Endothelial cell of umbilical vein (primary cell): ENCODE measurements at regions not wholly inside any gene's neighbourhood (a gene's known extent, or its start where the extent isn't known, plus 50 kb on each side); places are given as distances from the start of the nearest gene placed in this dataset.

Source experiments
- BruUV-seq: library from RNA; stranded (reverse); fragments of 400-500 nt; replicated peaks from 2 replicates; lab custom pipeline; 2021; lab: Mats Ljungman, UMichigan
- CTCF ChIA-PET: fragments of 300-600, 350-600 bp; sonication (Branson Sonifier 250); formaldehyde crosslinking; loops from one replicate; lab custom pipeline; 2021; ENCODE audit warnings: antibody characterized with exemption, inconsistent platforms; lab: Charles Lee
- POLR2A ChIA-PET: fragments of 300-600, 350-600 bp; sonication (Branson Sonifier 250); formaldehyde crosslinking; loops from one replicate; lab custom pipeline; 2021; ENCODE audit warnings: antibody characterized with exemption, inconsistent platforms; lab: Charles Lee
- DNase-seq: peaks from one replicate; pipeline ENCODE4 v3.0.0-alpha.2; 2011; ENCODE audit warnings: low read depth, low spot score
- FAIRE-seq: peaks from 2 replicates; lab custom pipeline; 2011; peaks lifted over from hg19 to GRCh38; lab: Jason Lieb, UNC
- H2AFZ ChIP-seq: 2 replicates; pipeline ENCODE4 v1.6.0; 2012; ENCODE audit warnings: low read depth, low read length, control low read depth, inconsistent platforms
- H3K27ac ChIP-seq: 2 replicates; pipeline ENCODE4 v1.5.1; 2011; ENCODE audit warnings: low read depth, mild to moderate bottlenecking, control low read depth, low read length, moderate library complexity; ENCODE audit not compliant: insufficient read depth
- H3K27me3 ChIP-seq, 2 experiments: 2 replicates each; pipeline versions ENCODE4 v1.6.0 to v1.6.1; 2011; ENCODE audit warnings: low read length in 2 of 2, mixed read lengths in 1 of 2; ENCODE audit not compliant: control insufficient read depth in 2 of 2, insufficient read depth in 2 of 2
- H3K36me3 ChIP-seq, 2 experiments: 2 replicates in 1 of 2; 3 replicates in 1 of 2; pipeline ENCODE4 v1.5.1; 2011; ENCODE audit warnings: low read length in 2 of 2, mild to moderate bottlenecking in 1 of 2, moderate library complexity in 1 of 2; ENCODE audit not compliant: control insufficient read depth in 2 of 2, insufficient read depth in 2 of 2; ENCODE audit errors: extremely low read depth in 1 of 2
- H3K4me1 ChIP-seq: 3 replicates; pipeline ENCODE4 v1.5.1; 2011; ENCODE audit warnings: mild to moderate bottlenecking, low read length; ENCODE audit not compliant: control insufficient read depth, insufficient read depth; ENCODE audit errors: extremely low read depth
- H3K4me2 ChIP-seq: 2 replicates; pipeline ENCODE4 v1.6.1; 2011; ENCODE audit warnings: low read length, control low read depth, mixed read lengths; ENCODE audit not compliant: insufficient read depth
- H3K4me3 ChIP-seq, 3 experiments: fragments of 200-600 bp in 1 of 3; sonication (generic), shearing (Covaris generic) in 1 of 3; replicated peaks in 1 of 3; 2 replicates each; pipeline ENCODE4 v1.5.1; 2011 to 2016; ENCODE audit warnings: control low read depth in 3 of 3, low read length in 3 of 3, mild to moderate bottlenecking in 2 of 3, inconsistent platforms in 1 of 3, low read depth in 1 of 3, moderate library complexity in 1 of 3; ENCODE audit not compliant: insufficient read depth in 1 of 3
- H3K79me2 ChIP-seq: 2 replicates; pipeline ENCODE4 v1.6.0; 2012; ENCODE audit warnings: low read length, inconsistent platforms; ENCODE audit not compliant: control insufficient read depth, insufficient read depth
- H3K9ac ChIP-seq: replicated peaks from 2 replicates; pipeline ENCODE3; 2011; ENCODE audit warnings: low read length, control low read depth; ENCODE audit not compliant: insufficient read depth; ENCODE audit errors: extremely low read depth
- H3K9me1 ChIP-seq: replicated peaks from 3 replicates; pipeline ENCODE4 v1.6.0; 2011; ENCODE audit warnings: mild to moderate bottlenecking, low read length; ENCODE audit not compliant: control insufficient read depth, insufficient read depth; ENCODE audit errors: extremely low read depth
- H3K9me3 ChIP-seq: replicated peaks from 2 replicates; pipeline ENCODE4 v1.5.1; 2012; ENCODE audit warnings: low read length, inconsistent platforms; ENCODE audit not compliant: control insufficient read depth, insufficient read depth
- H4K20me1 ChIP-seq: replicated peaks from 2 replicates; pipeline ENCODE3; 2011; ENCODE audit warnings: mild to moderate bottlenecking, low read length; ENCODE audit not compliant: control insufficient read depth, insufficient read depth; ENCODE audit errors: extremely low read depth
- CTCF ChIP-seq, 2 donors: IDR thresholded peaks; 1 replicate in 1 of 2; 2 replicates in 1 of 2; pipeline ENCODE4 v1.5.1; 2011; ENCODE audit warnings: low read length in 2 of 2, mild to moderate bottlenecking in 2 of 2, moderate library complexity in 2 of 2, control low read depth in 1 of 2, inconsistent platforms in 1 of 2, low read depth in 1 of 2; ENCODE audit not compliant: insufficient read depth in 1 of 2; ENCODE audit errors: extremely low read depth in 1 of 2
- EZH2 ChIP-seq: IDR thresholded peaks from 2 replicates; pipeline ENCODE4 v1.6.1; 2012; ENCODE audit warnings: borderline replicate concordance, low read depth, mild to moderate bottlenecking, moderate library complexity, low read length, inconsistent platforms; ENCODE audit not compliant: severe bottlenecking
- FOS ChIP-seq: IDR thresholded peaks from 2 replicates; pipeline ENCODE4 v1.6.1; 2011; ENCODE audit warnings: mild to moderate bottlenecking, low read length, moderate library complexity, borderline replicate concordance; ENCODE audit not compliant: insufficient read depth
- GATA2 ChIP-seq: IDR thresholded peaks from 2 replicates; pipeline ENCODE4 v1.7.0; 2011; ENCODE audit warnings: low read depth, mild to moderate bottlenecking, moderate library complexity, mixed read lengths, low read length; ENCODE audit not compliant: insufficient read length, insufficient read depth
- JUN ChIP-seq: IDR thresholded peaks from 2 replicates; pipeline ENCODE4 v1.6.1; 2011; ENCODE audit warnings: borderline replicate concordance, low read depth; ENCODE audit not compliant: insufficient read length, insufficient read depth
- MAX ChIP-seq: IDR thresholded peaks from 2 replicates; pipeline ENCODE4 v1.6.1; 2011; ENCODE audit not compliant: insufficient read depth, insufficient read length
- MYC ChIP-seq: IDR thresholded peaks from one replicate; pipeline ENCODE4 v1.6.1; 2011; ENCODE audit warnings: mild to moderate bottlenecking, low read depth, low read length
- POLR2A ChIP-seq: IDR thresholded peaks from 2 replicates; pipeline ENCODE4 v1.6.1; 2012; ENCODE audit warnings: low read depth, mild to moderate bottlenecking, control low read depth, low read length
- POLR2AphosphoS5 ChIP-seq: IDR thresholded peaks from 2 replicates; pipeline ENCODE4 v1.6.1; 2012; ENCODE audit warnings: low read depth, mild to moderate bottlenecking, control low read depth, low read length, moderate library complexity; ENCODE audit not compliant: insufficient read depth
- dilution Hi-C: fragments of 300-500 bp; cut with MboI; formaldehyde crosslinking; loops from one replicate; pipeline ENCODE4 v1.15.0; 2019; ENCODE audit warnings: low sequenced_read_pairs; ENCODE audit not compliant: extremely low pct_ligation_motif_present
- intact Hi-C: fragments of 100-400 bp; cut with micrococcal nuclease; formaldehyde crosslinking; loops from one replicate; pipeline ENCODE4 v1.10.0; 2022

- Histone ChIP-seq H3K27ac (no peak overlapping the region), H3K4me2 (no peak overlapping the region), H3K4me3 (no peak overlapping the region), H3K9me1 (no peaks in the 10 kb centered on the region), H3K27me3 (no peaks in the 10 kb centered on the region), H4K20me1 (no peaks in the 10 kb centered on the region), H3K79me2 (no peaks in the 10 kb centered on the region), H3K36me3 (no peaks in the 10 kb centered on the region), H2AFZ (no peak overlapping the region), H3K9ac (no peak overlapping the region), H3K9me3 (peaks cover 2% of the 10 kb centered on the region), H3K4me1 (no peaks in the 10 kb centered on the region)
- intact Hi-C loops (no loop called here), dilution Hi-C loops (no loop called here)
- DNase-seq: no peak
- ChIA-PET CTCF (no interaction called here), POLR2A (no interaction called here)
- no peak for FAIRE-seq
- BruUV-seq: no TSS peak
- TF ChIP-seq POLR2A (no peak), POLR2AphosphoS5 (no peak), JUN (no peak), GATA2 (no peak), CTCF (IDR thresholded peaks at IDR 0.05; ENCODE audit: extremely low read depth in 1 of 2, insufficient read depth in 1 of 2, low read depth in 1 of 2, low read length in 2 of 2) (no peak), FOS (no peak), MYC (no peak)
Measured at GRCh38 chr5:174818430-174818829, 94.0 kb downstream of the MSX2 start.

GRCh38 chr5:174817610-174818009, 93.2 kb downstream of the MSX2 start:
- Histone ChIP-seq H4K20me1 (no peaks in the 10 kb centered on the region), H3K27me3 (no peaks in the 10 kb centered on the region), H3K36me3 (no peaks in the 10 kb centered on the region), H2AFZ (no peak overlapping the region), H3K9ac (no peak overlapping the region), H3K79me2 (no peaks in the 10 kb centered on the region), H3K4me1 (no peaks in the 10 kb centered on the region), H3K27ac (no peak overlapping the region), H3K9me3 (peaks cover 2% of the 10 kb centered on the region), H3K4me3 (no peak overlapping the region), H3K4me2 (no peak overlapping the region), H3K9me1 (no peaks in the 10 kb centered on the region)
- dilution Hi-C loops: no loop called here
- no TSS peak for BruUV-seq
- ChIA-PET CTCF (no interaction called here), POLR2A (no interaction called here)
- no peak for FAIRE-seq
- no peak for TF ChIP-seq POLR2AphosphoS5
- no peak for TF ChIP-seq JUN
- TF ChIP-seq MYC: no peak
- TF ChIP-seq MAX: no peak
- no peak for TF ChIP-seq POLR2A
- no peak for TF ChIP-seq FOS
- no peak for TF ChIP-seq CTCF (IDR thresholded peaks at IDR 0.05; ENCODE audit: extremely low read depth in 1 of 2, insufficient read depth in 1 of 2, low read depth in 1 of 2, low read length in 2 of 2)
- TF ChIP-seq EZH2: no peak
- no peak for TF ChIP-seq GATA2
- intact Hi-C loops: no loop called here
- DNase-seq: no peak
